ENCODE measurements at regions not wholly inside any gene's neighbourhood (a gene's known extent, or its start where the extent isn't known, plus 50 kb on each side); places are given as distances from the start of the nearest gene placed in this dataset.

DNA sequence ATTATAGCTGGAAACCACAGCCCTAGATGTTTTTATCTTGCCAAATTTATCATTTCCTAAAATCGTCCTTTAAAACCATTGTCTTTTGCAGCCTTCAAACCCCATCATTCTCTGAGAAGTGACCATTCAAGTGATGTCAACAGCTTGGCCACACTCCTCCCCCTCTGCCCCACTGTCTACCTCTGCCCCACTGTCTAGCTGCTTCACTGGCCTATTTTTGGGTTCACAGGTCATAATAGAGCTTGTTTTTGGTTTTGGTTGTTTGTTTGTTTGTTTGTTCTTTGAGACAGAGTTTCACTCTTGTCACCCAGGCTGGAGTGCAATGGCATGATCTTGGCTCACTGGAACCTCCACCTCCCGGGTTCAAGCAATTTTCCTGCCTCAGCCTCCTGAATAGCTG lies 93.2 kb upstream of the IL12A start:
- no peaks in the 10 kb centered on the region for H3K36me3 Mint-ChIP-seq (ENCODE audit: low read depth)
- H3K9me3 ChIP-seq (ENCODE audit: control insufficient read depth, low read length): no peaks in the 10 kb centered on the region
- no peaks in the 10 kb centered on the region for H3K4me1 ChIP-seq (ENCODE audit: control insufficient read depth, insufficient read depth, low read length)
- H3K4me3 Mint-ChIP-seq: no peak overlapping the region
- no peaks in the 10 kb centered on the region for H3K27me3 ChIP-seq (ENCODE audit: control insufficient read depth, insufficient read depth, low read length, poor library complexity, severe bottlenecking)
- H3K9me3 Mint-ChIP-seq: no peaks in the 10 kb centered on the region
- DNase-seq: no peak
- no peak overlapping the region for H3K9ac ChIP-seq (ENCODE audit: extremely low read depth, low read length, poor library complexity, severe bottlenecking)
- H3K4me3 ChIP-seq (ENCODE audit: low read length): no peak overlapping the region
- H3K36me3 ChIP-seq (ENCODE audit: control insufficient read depth, insufficient read depth, low read length): peaks cover 6% of the 10 kb centered on the region
- TF ChIP-seq, protein P1, sequence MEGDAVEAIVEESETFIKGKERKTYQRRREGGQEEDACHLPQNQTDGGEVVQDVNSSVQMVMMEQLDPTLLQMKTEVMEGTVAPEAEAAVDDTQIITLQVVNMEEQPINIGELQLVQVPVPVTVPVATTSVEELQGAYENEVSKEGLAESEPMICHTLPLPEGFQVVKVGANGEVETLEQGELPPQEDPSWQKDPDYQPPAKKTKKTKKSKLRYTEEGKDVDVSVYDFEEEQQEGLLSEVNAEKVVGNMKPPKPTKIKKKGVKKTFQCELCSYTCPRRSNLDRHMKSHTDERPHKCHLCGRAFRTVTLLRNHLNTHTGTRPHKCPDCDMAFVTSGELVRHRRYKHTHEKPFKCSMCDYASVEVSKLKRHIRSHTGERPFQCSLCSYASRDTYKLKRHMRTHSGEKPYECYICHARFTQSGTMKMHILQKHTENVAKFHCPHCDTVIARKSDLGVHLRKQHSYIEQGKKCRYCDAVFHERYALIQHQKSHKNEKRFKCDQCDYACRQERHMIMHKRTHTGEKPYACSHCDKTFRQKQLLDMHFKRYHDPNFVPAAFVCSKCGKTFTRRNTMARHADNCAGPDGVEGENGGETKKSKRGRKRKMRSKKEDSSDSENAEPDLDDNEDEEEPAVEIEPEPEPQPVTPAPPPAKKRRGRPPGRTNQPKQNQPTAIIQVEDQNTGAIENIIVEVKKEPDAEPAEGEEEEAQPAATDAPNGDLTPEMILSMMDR (conservative IDR thresholded peaks at IDR 0.05): no peak
- no peaks in the 10 kb centered on the region for H3K4me1 Mint-ChIP-seq
- H3K27ac ChIP-seq (ENCODE audit: low read depth, low read length): no peak overlapping the region
- 82 to 94% methylated on average over 2 of the region's 2 CpGs for WGBS, 2 experiments (ENCODE audit: insufficient coverage in 1 of 2, insufficient read length in 1 of 2)
- no peaks in the 10 kb centered on the region for H3K27me3 Mint-ChIP-seq (ENCODE audit: insufficient read depth)
- no peak overlapping the region for H3K27ac Mint-ChIP-seq

DNA sequence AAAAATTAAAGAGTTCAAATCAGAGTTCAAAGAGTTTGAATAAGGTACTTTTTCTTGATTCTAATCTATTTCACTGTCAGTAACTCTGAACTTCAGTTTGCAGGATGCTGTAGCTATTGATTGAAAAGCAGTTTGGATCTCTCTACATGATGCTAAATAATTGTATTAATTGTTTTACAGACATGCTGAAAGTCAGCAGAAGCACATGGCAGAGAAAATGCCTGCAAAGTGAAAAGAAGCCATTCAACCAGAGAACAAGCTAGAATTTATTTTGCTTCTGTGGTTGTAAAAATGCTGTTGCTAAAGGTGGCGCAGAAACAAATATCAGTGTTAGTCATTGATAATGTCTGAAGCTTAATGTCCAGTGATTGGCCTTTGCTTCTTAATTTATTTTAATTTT lies 92.1 kb upstream of the IL12A start:
- no peaks in the 10 kb centered on the region for H3K27me3 Mint-ChIP-seq (ENCODE audit: insufficient read depth)
- no peaks in the 10 kb centered on the region for H3K27me3 ChIP-seq (ENCODE audit: control insufficient read depth, insufficient read depth, low read length, poor library complexity, severe bottlenecking)
- WGBS, 2 experiments (ENCODE audit: insufficient coverage in 1 of 2, insufficient read length in 1 of 2): 100% methylated on average over 1 of the region's 1 CpG; no CpG with 5 or more reads in 1 of the 2 experiments
- H3K4me3 ChIP-seq (ENCODE audit: low read length): no peak overlapping the region
- no peak overlapping the region for H3K27ac ChIP-seq (ENCODE audit: low read depth, low read length)
- H3K27ac Mint-ChIP-seq: no peak overlapping the region
- no peak overlapping the region for H3K4me3 Mint-ChIP-seq
- H3K9me3 Mint-ChIP-seq: no peaks in the 10 kb centered on the region
- no peaks in the 10 kb centered on the region for H3K9me3 ChIP-seq (ENCODE audit: control insufficient read depth, low read length)
- no peaks in the 10 kb centered on the region for H3K36me3 Mint-ChIP-seq (ENCODE audit: low read depth)
- H3K9ac ChIP-seq (ENCODE audit: extremely low read depth, low read length, poor library complexity, severe bottlenecking): no peak overlapping the region
- DNase-seq: no peak
- no peaks in the 10 kb centered on the region for H3K4me1 Mint-ChIP-seq
- H3K36me3 ChIP-seq (ENCODE audit: control insufficient read depth, insufficient read depth, low read length): peaks cover 6% of the 10 kb centered on the region
- TF ChIP-seq, protein P1 (conservative IDR thresholded peaks at IDR 0.05): no peak
- no peaks in the 10 kb centered on the region for H3K4me1 ChIP-seq (ENCODE audit: control insufficient read depth, insufficient read depth, low read length)

DNA sequence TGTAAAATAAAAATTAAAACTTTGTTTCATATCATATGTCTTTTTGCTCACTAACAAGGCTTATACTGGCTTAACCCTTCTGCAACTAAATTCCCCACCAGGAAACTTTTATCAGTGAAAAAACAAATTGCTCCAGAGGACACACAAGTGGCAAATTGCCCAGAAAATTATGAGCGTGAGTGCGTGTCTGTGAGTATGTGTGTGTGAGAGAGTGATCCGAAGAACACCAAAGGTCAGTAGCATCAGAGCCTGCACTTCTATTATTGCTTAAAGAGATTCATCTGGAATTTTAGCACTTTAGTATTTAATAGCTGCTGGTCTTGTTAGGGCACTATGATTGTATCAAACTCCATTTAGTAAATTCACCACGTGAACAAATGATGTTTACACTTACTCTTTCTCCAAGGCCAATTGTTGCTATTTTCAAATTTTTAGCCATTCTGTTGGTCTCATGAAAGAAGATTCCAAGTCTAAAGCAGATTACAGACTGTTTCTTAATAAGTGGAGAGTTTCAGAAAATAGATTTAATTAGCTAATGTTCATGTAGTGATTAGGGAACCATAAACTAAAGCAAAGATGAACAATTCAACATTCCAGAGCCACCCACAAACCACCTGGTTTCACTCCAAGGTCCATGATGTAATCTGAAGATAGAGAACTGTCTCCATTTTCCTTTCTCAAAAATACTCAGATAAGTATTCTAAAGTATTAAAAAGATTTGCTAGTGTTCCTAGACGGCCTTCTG lies 91.1 kb upstream of the IL12A start:
- no peak overlapping the region for H3K4me3 Mint-ChIP-seq
- no peaks in the 10 kb centered on the region for H3K9me3 Mint-ChIP-seq
- TF ChIP-seq, protein P1 (conservative IDR thresholded peaks at IDR 0.05): no peak
- Histone ChIP-seq H3K27me3 (ENCODE audit: control insufficient read depth, insufficient read depth, low read length, poor library complexity, severe bottlenecking) (no peaks in the 10 kb centered on the region), H3K36me3 (ENCODE audit: control insufficient read depth, insufficient read depth, low read length) (peaks cover 6% of the 10 kb centered on the region), H3K4me1 (ENCODE audit: control insufficient read depth, insufficient read depth, low read length) (no peaks in the 10 kb centered on the region), H3K9ac (ENCODE audit: extremely low read depth, low read length, poor library complexity, severe bottlenecking) (no peak overlapping the region), H3K9me3 (ENCODE audit: control insufficient read depth, low read length) (no peaks in the 10 kb centered on the region), H3K27ac (ENCODE audit: low read depth, low read length) (no peak overlapping the region), H3K4me3 (ENCODE audit: low read length) (no peak overlapping the region)
- DNase-seq: no peak
- no peaks in the 10 kb centered on the region for H3K36me3 Mint-ChIP-seq (ENCODE audit: low read depth)
- 94 to 97% methylated on average over 4 to 5 of the region's 5 CpGs for whole genome bisulfite sequencing, 2 experiments (ENCODE audit: insufficient coverage in 1 of 2, insufficient read length in 1 of 2)
- H3K4me1 Mint-ChIP-seq: no peaks in the 10 kb centered on the region
- H3K27ac Mint-ChIP-seq: no peak overlapping the region
- no peaks in the 10 kb centered on the region for H3K27me3 Mint-ChIP-seq (ENCODE audit: insufficient read depth)

Measured in endodermal cell (in vitro differentiated cells).